Kidney (tissue), 13 donors: ENCODE measurements at regions not wholly inside any gene's neighbourhood (a gene's known extent, or its start where the extent isn't known, plus 50 kb on each side); places are given as distances from the start of the nearest gene placed in this dataset.
A peak's percentile ranks its signal among the peaks of the same experiment; 100 is the strongest.

Experiments used
- DNase-seq, 5 donors: peaks; one replicate each; pipeline ENCODE4 v3.0.0-alpha.2; 2013 to 2020
- FAIRE-seq: peaks from 2 replicates; lab custom pipeline; 2012; peaks lifted over from hg19 to GRCh38; lab: Jason Lieb, UNC
- H3K27ac ChIP-seq, 2 donors: one replicate each; pipeline ENCODE4 v1.7.0; 2013; ENCODE audit warnings: low read depth in 2 of 2, low read length in 2 of 2, inconsistent platforms in 1 of 2
- H3K27me3 ChIP-seq: one replicate; pipeline ENCODE4 v1.7.1; 2013; ENCODE audit warnings: low read length, inconsistent platforms; ENCODE audit not compliant: control insufficient read depth, insufficient read depth
- H3K36me3 ChIP-seq, 3 donors: one replicate each; pipeline versions ENCODE4 v1.7.0 to v1.7.1; 2013; ENCODE audit warnings: low read length in 3 of 3, control low read depth in 1 of 3, inconsistent platforms in 1 of 3; ENCODE audit not compliant: insufficient read depth in 3 of 3, control insufficient read depth in 2 of 3
- H3K4me1 ChIP-seq, 3 donors: one replicate each; pipeline versions ENCODE4 v1.7.0 to v1.7.1; 2013; ENCODE audit warnings: low read length in 3 of 3, inconsistent platforms in 1 of 3, low read depth in 1 of 3; ENCODE audit not compliant: control insufficient read depth in 2 of 3, insufficient read depth in 2 of 3
- H3K4me3 ChIP-seq, 3 donors: one replicate each; pipeline versions ENCODE4 v1.7.0 to v1.8.1; 2013; ENCODE audit warnings: low read length in 3 of 3, control low read depth in 1 of 3, inconsistent platforms in 1 of 3
- H3K9ac ChIP-seq, 3 donors: one replicate each; pipeline versions ENCODE4 v1.7.0 to v1.7.1; 2013; ENCODE audit warnings: low read length in 3 of 3, control low read depth in 1 of 3, inconsistent platforms in 1 of 3
- H3K9me3 ChIP-seq, 3 donors: one replicate each; pipeline versions ENCODE4 v1.7.0 to v1.7.1; 2013; ENCODE audit warnings: low read length in 3 of 3, control low read depth in 1 of 3, inconsistent platforms in 1 of 3; ENCODE audit not compliant: control insufficient read depth in 2 of 3, insufficient read depth in 1 of 3
- CTCF ChIP-seq: IDR thresholded peaks from 3 replicates; pipeline ENCODE4 v1.5.1; 2012; ENCODE audit warnings: mild to moderate bottlenecking, moderate library complexity, borderline replicate concordance; ENCODE audit not compliant: insufficient read depth; ENCODE audit errors: extremely low read depth
- intact Hi-C: fragments of 100-400 bp; cut with DNase I; formaldehyde crosslinking; loops from one replicate; pipeline ENCODE4 v1.11.1; 2022
- donor health status: control.
- donor health status: control.
- donor health status: control.
- donor health status: control.
- donor health status: control.
- donor health status: DM: yes; HTN: yes; CAD: no.
- donor health status: Normal renal cell carcinoma (clear cell type).

DNA sequence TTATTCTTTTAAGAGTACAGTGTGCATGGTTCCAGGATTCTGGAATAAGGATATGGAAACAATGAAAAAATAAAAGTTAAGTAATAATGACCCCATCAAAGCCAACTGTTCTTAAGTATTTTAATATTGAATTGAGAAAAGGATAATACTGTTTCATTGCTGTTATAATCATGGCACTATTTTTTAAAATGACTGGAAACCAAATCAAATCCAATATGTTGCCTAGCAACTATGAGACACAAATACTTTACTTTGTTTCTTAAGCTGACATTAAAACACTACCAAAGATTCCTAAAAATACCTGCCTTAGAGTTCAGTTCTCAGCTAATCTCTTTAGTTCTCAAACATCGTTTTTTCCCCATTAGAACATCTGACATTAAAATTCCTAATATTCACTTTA is 66.4 kb upstream of the OTOGL start:
- DNase-seq (no peak), FAIRE-seq (peak; percentile 13)
- no peaks in the 10 kb centered on the region for H3K9me3 ChIP-seq
- H3K4me3 ChIP-seq = no peak overlapping the region
- no peaks in the 10 kb centered on the region for H3K36me3 ChIP-seq
- no peak overlapping the region for H3K27ac ChIP-seq
- no peak overlapping the region for H3K9ac ChIP-seq
- intact Hi-C loops = no loop called here
- H3K4me1 ChIP-seq = no peaks in the 10 kb centered on the region
- no peak for TF ChIP-seq CTCF
- H3K27me3 ChIP-seq = no peaks in the 10 kb centered on the region

GRCh38 chr12:80031229-80031628 is 68.1 kb upstream of the OTOGL start:
- intact Hi-C loops = no loop called here
- TF ChIP-seq CTCF = no peak
- Histone ChIP-seq H3K27ac (no peak overlapping the region), H3K4me1 (no peaks in the 10 kb centered on the region), H3K36me3 (no peaks in the 10 kb centered on the region), H3K9ac (no peak overlapping the region), H3K9me3 (peaks cover 0 to 4% (median 3%) of the 10 kb centered on the region in 3 donors), H3K4me3 (no peak overlapping the region), H3K27me3 (no peaks in the 10 kb centered on the region)
- FAIRE-seq (no peak), DNase-seq (no peak)

- H3K36me3 ChIP-seq = no peaks in the 10 kb centered on the region
- intact Hi-C loops = no loop called here
Measured at GRCh38 chr12:80025638-80026037, 73.7 kb upstream of the OTOGL start.

More at GRCh38 chr12:80025638-80026037, 73.7 kb upstream of the OTOGL start:
- H3K27ac ChIP-seq = no peak overlapping the region
- no peak for FAIRE-seq
- H3K9ac ChIP-seq = no peak overlapping the region
- DNase-seq = no peak
- TF ChIP-seq CTCF = no peak
- H3K4me1 ChIP-seq = no peaks in the 10 kb centered on the region
- H3K4me3 ChIP-seq = no peak overlapping the region
- H3K27me3 ChIP-seq = no peaks in the 10 kb centered on the region
- peaks cover 0 to 4% (median 3%) of the 10 kb centered on the region in 3 donors for H3K9me3 ChIP-seq
